ENCODE measurements at regions not wholly inside any gene's neighbourhood (a gene's known extent, or its start where the extent isn't known, plus 50 kb on each side); places are given as distances from the start of the nearest gene placed in this dataset.

GRCh38 chr1:71339238-71339637 lies 258.4 kb upstream of the ZRANB2 start:
- TF ChIP-seq RBM15 (IDR thresholded peaks at IDR 0.05; ENCODE audit: insufficient read depth, low read length) = no peak
- no peak for TF ChIP-seq ZC3H11A (IDR thresholded peaks at IDR 0.05; ENCODE audit: low read depth, low read length)
- no peak for TF ChIP-seq MAX (CRISPR knock-in tag; IDR thresholded peaks at IDR 0.05)
- TF ChIP-seq ZNF766 (CRISPR knock-in tag; conservative IDR thresholded peaks at IDR 0.05) = no peak
- no peak for TF ChIP-seq REST (IDR thresholded peaks at IDR 0.05; ENCODE audit: borderline replicate concordance)
- TF ChIP-seq REST (CRISPR knock-in tag; IDR thresholded peaks at IDR 0.05; ENCODE audit: low read depth) = no peak
- no peak for TF ChIP-seq CTCF (IDR thresholded peaks at IDR 0.05 in 2 of 3, conservative IDR thresholded peaks at IDR 0.05 in 1 of 3; ENCODE audit: insufficient read depth in 2 of 3, low read depth in 1 of 3, low read length in 3 of 3)
- no peak for TF ChIP-seq SIN3A (IDR thresholded peaks at IDR 0.05; ENCODE audit: borderline replicate concordance in 2 of 2, control insufficient read depth in 1 of 2, low read depth in 2 of 2, low read length in 2 of 2)
- TF ChIP-seq TGIF2 (CRISPR knock-in tag; IDR thresholded peaks at IDR 0.05) = no peak
- TF ChIP-seq ARNT (IDR thresholded peaks at IDR 0.05) = no peak
- TF ChIP-seq EP300 (IDR thresholded peaks at IDR 0.05; ENCODE audit: low read length) = no peak
- TF ChIP-seq CBX2 (IDR thresholded peaks at IDR 0.05; ENCODE audit: insufficient read depth, low read length, poor library complexity, severe bottlenecking) = no peak
